Thoracic aorta (tissue), 2 donors: ENCODE measurements at regions not wholly inside any gene's neighbourhood (a gene's known extent, or its start where the extent isn't known, plus 50 kb on each side); places are given as distances from the start of the nearest gene placed in this dataset.

ENCODE experiments used
- ATAC-seq: fragments of 150-250 bp; one replicate; pipeline ENCODE4 v1.8.0; 2017; ENCODE audit warnings: low read depth; ENCODE audit not compliant: insufficient number of reproducible peaks, low FRiP score
- DNase-seq: peaks from one replicate; pipeline ENCODE4 v3.0.0-alpha.2; 2020; ENCODE audit warnings: low spot score
- H3K27ac ChIP-seq, 2 donors: fragments of 200-600 bp; sonication (generic); 1 replicate in 1 of 2; 2 replicates in 1 of 2; pipeline ENCODE4 v1.5.1; 2016; ENCODE audit warnings: mild to moderate bottlenecking in 2 of 2, moderate library complexity in 2 of 2
- H3K27me3 ChIP-seq: fragments of 200-600 bp; sonication (generic); replicated peaks from 2 replicates; pipeline ENCODE4 v1.6.0; 2016; ENCODE audit warnings: mild to moderate bottlenecking; ENCODE audit not compliant: insufficient read depth
- H3K36me3 ChIP-seq: fragments of 200-600 bp; sonication (generic); one replicate; pipeline ENCODE4 v1.5.1; 2016
- H3K4me1 ChIP-seq, 2 donors: fragments of 200-600 bp; sonication (generic); 1 replicate in 1 of 2; 2 replicates in 1 of 2; pipeline versions ENCODE4 v1.5.1 to v1.6.0; 2016; ENCODE audit warnings: low read depth in 2 of 2, mild to moderate bottlenecking in 1 of 2; ENCODE audit not compliant: control insufficient read depth in 1 of 2
- H3K4me3 ChIP-seq: fragments of 200-600 bp; sonication (generic); 2 replicates; pipeline ENCODE4 v1.5.1; 2016; ENCODE audit warnings: mild to moderate bottlenecking
- H3K9me3 ChIP-seq: fragments of 200-600 bp; sonication (generic); 2 replicates; pipeline ENCODE4 v1.5.1; 2016
- TF ChIP-seq, protein P1 (sequence below): fragments of 200-600 bp; sonication (generic); IDR thresholded peaks from one replicate; pipeline ENCODE4 v1.5.1; 2019; ENCODE audit warnings: antibody characterized with exemption

- Histone ChIP-seq H3K4me3 (peak overlapping the region; percentile 64), H3K27ac (peak overlapping the region; percentile 72 to 89), H3K9me3 (no peaks in the 10 kb centered on the region), H3K36me3 (no peaks in the 10 kb centered on the region), H3K27me3 (no peaks in the 10 kb centered on the region), H3K4me1 (peaks cover 10 to 14% of the 10 kb centered on the region in 2 donors)
- TF ChIP-seq, protein P1, sequence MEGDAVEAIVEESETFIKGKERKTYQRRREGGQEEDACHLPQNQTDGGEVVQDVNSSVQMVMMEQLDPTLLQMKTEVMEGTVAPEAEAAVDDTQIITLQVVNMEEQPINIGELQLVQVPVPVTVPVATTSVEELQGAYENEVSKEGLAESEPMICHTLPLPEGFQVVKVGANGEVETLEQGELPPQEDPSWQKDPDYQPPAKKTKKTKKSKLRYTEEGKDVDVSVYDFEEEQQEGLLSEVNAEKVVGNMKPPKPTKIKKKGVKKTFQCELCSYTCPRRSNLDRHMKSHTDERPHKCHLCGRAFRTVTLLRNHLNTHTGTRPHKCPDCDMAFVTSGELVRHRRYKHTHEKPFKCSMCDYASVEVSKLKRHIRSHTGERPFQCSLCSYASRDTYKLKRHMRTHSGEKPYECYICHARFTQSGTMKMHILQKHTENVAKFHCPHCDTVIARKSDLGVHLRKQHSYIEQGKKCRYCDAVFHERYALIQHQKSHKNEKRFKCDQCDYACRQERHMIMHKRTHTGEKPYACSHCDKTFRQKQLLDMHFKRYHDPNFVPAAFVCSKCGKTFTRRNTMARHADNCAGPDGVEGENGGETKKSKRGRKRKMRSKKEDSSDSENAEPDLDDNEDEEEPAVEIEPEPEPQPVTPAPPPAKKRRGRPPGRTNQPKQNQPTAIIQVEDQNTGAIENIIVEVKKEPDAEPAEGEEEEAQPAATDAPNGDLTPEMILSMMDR, result no peak
- DNase-seq (no peak), ATAC-seq (no peak)
These were observed 123.3 kb upstream of the TBL1X start for GRCh38 chrX:9341291-9342201.

- Histone ChIP-seq H3K27ac (peak overlapping the region; percentile 71 to 76), H3K4me1 (peaks cover 10 to 14% of the 10 kb centered on the region in 2 donors), H3K4me3 (peak overlapping the region; percentile 70), H3K27me3 (no peaks in the 10 kb centered on the region), H3K36me3 (no peaks in the 10 kb centered on the region), H3K9me3 (no peaks in the 10 kb centered on the region)
- peak; percentile 31 for DNase-seq
- ATAC-seq, result peak; percentile 71
- TF ChIP-seq, protein P1, result no peak
These were observed 122.3 kb upstream of the TBL1X start for GRCh38 chrX:9342561-9343051.

GRCh38 chrX:9343971-9344370 lies 120.9 kb upstream of the TBL1X start:
- DNase-seq (no peak), ATAC-seq (no peak)
- Histone ChIP-seq H3K27me3 (no peaks in the 10 kb centered on the region), H3K36me3 (no peaks in the 10 kb centered on the region), H3K27ac (peak overlapping the region; percentile 45 to 76), H3K4me3 (no peak overlapping the region), H3K9me3 (no peaks in the 10 kb centered on the region), H3K4me1 (peaks cover 10 to 14% of the 10 kb centered on the region in 2 donors)
- TF ChIP-seq, protein P1, result no peak

DNA sequence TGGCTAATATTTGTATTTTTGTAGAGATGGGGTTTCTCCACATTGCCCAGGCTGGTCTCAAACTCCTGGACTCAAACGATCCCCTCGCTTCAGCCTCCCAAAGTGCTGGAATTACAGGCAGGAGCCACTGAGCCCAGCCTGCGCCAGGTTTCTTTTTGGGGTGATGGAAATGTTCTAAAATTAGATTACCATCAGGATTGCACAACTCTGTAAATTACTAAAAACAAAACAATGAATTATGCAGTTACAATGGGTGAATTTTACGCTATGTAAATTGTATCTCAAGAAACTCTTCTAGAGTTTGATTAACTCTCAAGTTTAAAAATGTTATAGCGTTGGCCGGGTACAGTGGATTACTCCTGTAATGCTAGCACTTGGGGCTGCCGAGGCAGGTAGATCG lies 118.9 kb upstream of the TBL1X start:
- TF ChIP-seq, protein P1, result no peak
- Histone ChIP-seq H3K36me3 (no peaks in the 10 kb centered on the region), H3K27ac (peak overlapping the region in 1 of 2 donors; percentile 76), H3K4me1 (peaks cover 0 to 4% of the 10 kb centered on the region in 2 donors), H3K27me3 (no peaks in the 10 kb centered on the region), H3K4me3 (no peak overlapping the region), H3K9me3 (no peaks in the 10 kb centered on the region)
- ATAC-seq (no peak), DNase-seq (no peak)
